GM18507 (cell line): ENCODE measurements at regions not wholly inside any gene's neighbourhood (a gene's known extent, or its start where the extent isn't known, plus 50 kb on each side); places are given as distances from the start of the nearest gene placed in this dataset.
A peak's percentile ranks its signal among the peaks of the same experiment; 100 is the strongest.
"Not testable (repeated sequence)": the region's sequence is repeated elsewhere in the genome, so short reads cannot be mapped to it uniquely, and the experiment has no call there.

Source experiments
- DNase-seq: peaks from one replicate; pipeline ENCODE4 v3.0.0; 2011; ENCODE audit warnings: low read depth; ENCODE audit not compliant: insufficient read length; ENCODE audit errors: extremely low spot score
- FAIRE-seq: peaks from 2 replicates; lab custom pipeline; 2011; peaks lifted over from hg19 to GRCh38; lab: Jason Lieb, UNC

GRCh38 chr4:161329852-161330251 lies 833.9 kb downstream of the FSTL5 start:
- FAIRE-seq (no peak), DNase-seq (no peak)

GRCh38 chr4:161321706-161322105 lies 842.1 kb downstream of the FSTL5 start:
- no peak for FAIRE-seq
- DNase-seq, result no peak

DNA sequence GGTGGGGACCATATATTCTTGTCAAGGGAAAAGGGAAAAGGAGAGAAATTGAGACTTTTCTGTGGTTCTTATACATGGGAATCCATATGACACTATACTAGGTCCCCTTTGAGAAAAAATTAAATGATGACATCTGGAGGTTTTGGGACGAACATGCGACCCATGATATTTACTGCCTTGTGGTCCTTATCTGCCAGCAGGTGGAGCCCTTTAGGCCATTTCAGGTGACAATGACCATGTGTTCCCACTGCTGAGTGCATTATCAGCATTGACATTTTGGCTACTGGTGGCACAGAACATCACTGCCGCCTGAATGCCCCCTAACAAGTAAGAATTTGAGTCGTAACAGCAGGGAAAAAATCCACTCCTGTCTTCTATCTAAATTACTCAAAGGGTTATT lies 843.4 kb downstream of the FSTL5 start:
- DNase-seq (no peak), FAIRE-seq (no peak)

DNA sequence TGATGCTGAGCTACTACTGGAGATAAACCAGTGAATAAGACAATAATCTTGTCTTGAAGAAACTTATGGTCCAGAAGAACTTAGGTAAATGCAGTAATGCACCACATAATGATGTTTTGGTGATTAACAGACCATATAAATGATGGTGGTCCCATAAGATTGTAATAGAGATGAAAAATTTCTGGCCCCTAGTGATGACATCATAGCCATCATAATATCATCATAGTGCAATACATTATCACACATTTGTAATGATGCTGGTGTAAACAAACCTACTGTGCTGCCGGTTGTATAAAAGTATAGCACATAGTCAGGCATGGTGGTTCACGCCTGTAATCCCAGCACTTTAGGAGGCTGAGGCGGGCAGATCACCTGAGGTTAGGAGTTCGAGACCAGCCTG lies 846.8 kb downstream of the FSTL5 start:
- DNase-seq (no peak), FAIRE-seq (no peak)

GRCh38 chr4:161314371-161314770 lies 849.4 kb downstream of the FSTL5 start:
- FAIRE-seq, result no peak
- no peak for DNase-seq

DNA sequence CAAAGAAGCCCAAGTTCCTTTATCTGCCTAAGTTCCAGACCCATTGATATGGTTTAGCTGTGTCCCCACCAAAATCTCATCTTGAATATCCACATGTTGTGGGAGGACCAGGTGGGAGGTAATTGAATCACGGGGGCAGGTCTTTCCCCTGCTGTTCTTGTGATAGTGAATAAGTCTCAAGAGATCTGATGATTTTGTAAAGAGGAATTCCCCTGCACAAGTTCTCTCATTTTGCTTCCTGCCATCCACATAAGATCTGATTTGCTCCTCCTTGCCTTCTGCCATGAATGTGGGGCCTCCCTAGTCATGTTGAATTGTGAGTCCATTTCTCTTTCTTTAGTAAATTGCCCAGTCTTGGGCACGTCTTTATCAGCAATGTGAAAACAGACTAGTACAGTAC lies 860.2 kb downstream of the FSTL5 start:
- FAIRE-seq (no peak), DNase-seq (no peak)

DNA sequence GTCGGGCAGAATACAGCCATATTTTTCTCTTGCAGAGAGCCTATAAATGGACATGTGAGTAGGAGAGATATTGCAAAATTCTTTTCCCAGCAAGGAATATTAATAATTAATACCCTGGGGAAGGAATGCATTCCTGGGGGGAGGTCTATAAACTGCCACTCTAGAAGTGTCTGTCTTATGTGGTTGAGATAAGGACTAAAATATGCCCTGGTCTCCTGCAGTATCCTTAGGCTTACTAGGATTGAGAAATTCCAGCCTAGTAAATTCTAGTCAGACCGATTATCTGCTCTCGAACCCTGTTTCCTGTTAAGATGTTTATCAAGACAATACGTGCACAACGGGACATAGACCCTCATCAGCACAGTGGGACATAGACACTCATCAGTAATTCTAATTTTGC lies 872.6 kb downstream of the FSTL5 start:
- FAIRE-seq (no peak), DNase-seq (no peak)

DNA sequence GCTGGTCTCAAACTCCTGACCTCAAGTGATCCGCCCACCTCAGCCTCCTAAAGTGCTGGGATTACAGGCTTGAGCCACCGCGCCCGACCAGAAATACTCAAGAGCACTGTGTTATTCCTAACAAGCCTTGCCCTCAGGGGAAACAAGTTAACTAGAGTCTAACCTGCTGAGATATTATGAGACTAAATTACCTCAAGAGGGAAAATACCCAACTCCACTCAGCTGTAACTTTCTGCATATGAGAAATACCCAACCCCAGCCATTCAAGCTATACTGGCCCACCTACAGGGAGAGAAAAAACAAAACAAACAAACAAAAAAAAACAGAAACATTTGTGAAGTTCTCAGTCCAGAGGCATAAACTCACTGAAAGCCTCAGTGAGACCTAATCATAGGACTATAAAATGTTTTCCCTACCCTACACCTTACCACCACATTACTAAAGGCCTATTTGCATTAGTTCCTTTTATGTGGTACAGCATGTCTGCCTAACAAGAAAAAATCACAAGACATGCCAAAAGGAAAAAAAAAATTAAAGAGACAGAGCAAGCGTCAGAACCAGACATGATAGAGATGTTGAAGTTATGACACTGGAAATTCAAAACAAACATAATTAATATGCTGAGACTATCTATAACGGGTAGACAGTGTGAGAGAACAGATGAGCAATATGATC lies 876.0 kb downstream of the FSTL5 start:
- DNase-seq (no peak), FAIRE-seq (no peak)

DNA sequence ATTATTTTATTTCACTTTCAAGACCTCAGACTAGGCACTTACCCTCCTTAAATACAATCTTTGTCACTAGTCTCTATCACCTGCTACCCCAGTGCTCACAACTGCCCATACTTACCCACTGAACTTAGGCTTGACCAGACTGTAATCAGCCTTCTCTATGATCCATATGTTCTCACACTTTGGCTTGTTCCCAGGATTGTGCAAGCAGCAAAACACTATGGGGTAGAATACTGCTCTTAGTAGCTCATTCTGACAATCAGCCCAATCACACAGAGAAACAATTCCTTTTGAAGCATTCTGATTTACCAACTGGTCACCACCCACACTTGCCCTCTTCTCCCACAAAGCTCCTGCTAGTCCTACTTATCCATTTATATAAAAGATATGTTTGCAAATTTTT lies 878.3 kb downstream of the FSTL5 start:
- no peak for FAIRE-seq
- DNase-seq, result no peak

GRCh38 chr4:161280929-161281328 lies 882.9 kb downstream of the FSTL5 start:
- FAIRE-seq (no peak), DNase-seq (no peak)

DNA sequence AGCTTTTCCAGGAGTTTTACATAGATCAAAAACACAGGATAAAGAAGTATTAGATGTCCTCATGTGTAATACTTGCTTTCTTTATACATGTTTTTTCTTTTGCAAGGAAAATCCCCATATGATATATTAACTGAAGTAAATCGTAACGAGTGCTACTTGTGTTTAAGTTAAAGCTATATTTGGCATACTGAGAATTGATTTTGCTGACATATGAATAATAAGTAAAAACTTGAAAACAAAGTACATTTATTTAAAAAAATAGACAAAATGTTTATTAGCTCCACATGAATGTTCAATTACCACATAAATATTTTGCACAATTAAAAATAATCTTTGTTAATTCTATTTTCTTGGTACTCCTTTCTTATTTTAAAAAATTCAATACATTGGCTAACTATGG lies 884.7 kb downstream of the FSTL5 start:
- no peak for DNase-seq
- FAIRE-seq, result no peak

GRCh38 chr4:161277150-161277787 lies 886.5 kb downstream of the FSTL5 start:
- not testable (repeated sequence) for FAIRE-seq, DNase-seq

DNA sequence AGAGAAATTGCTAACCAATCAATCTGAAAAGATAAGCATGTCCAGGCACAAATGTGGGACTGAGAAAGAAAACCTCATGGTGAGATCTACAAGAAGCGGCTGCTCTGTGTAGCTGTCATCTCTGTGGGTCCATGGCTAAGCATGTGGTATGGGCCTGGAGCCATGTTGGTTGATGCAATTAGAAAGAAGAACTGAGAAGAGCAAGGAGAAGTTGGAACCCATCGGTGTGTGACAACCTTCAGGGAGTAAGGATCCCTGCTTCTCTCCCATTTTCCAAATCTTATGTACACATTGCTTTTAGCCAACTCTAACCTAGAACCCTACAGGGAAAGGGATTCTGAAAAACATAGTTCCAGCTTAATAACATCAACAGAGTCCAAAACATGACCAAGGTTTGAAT lies 890.2 kb downstream of the FSTL5 start:
- no peak for DNase-seq
- FAIRE-seq, result no peak

DNA sequence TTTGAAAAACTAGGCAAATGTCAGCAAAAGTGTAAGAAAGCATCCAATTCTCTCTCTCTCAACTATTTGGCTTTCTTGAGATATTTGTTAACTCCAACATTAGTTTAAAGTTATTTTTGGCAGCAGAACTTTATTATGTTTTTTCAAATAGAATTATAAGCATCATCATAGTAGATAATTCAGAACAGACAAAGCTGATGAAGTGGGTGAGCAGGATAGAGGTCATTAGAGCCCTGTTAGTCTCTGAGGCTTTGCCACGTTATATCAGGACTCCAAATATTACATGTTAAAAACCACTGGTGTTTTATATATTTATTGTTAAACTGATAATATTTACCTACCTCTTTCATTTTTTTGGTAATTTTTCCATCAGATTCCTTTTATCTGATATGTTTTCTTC lies 903.0 kb downstream of the FSTL5 start:
- DNase-seq (no peak), FAIRE-seq (no peak)

DNA sequence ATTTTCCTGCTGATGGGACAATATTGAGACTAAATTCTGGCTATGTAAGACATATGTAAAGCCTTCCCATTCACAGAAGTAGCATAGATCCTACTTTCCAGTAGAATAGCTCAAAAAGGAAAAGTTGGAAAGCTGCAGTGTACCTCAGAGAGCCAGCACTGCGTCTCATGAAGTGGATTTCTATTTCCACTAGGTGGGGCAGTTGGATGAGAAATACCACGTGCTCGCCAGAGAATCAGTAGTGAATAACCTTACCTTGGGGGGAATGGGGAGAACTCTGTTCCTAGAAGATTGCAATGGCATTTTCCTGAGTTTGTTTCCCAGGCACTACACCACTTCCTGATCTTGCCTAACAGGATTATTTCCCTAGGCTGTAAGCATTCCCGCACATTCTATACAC lies 907.1 kb downstream of the FSTL5 start:
- DNase-seq (no peak), FAIRE-seq (no peak)

DNA sequence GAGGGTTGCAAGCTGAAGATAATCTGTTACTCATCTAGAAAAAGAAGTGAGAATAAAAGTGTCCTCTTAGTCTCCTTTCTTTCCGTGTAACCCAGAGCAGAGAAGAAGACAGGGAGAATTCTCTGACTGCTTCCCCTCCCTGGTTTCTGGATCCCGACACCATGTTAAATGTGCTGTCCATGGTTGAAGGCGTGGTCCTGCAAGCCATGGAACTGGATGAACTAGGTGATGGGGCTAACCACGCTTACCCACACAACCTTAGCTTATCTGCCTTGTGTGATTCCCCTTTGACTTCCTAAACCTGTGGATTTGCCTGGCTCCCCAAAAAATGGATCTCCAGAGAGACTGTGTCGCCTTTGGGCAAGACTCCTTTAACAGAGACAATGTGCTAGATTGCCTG lies 907.6 kb downstream of the FSTL5 start:
- FAIRE-seq, result no peak
- DNase-seq, result no peak

GRCh38 chr4:161254375-161254774 lies 909.4 kb downstream of the FSTL5 start:
- no peak for FAIRE-seq
- DNase-seq, result no peak

DNA sequence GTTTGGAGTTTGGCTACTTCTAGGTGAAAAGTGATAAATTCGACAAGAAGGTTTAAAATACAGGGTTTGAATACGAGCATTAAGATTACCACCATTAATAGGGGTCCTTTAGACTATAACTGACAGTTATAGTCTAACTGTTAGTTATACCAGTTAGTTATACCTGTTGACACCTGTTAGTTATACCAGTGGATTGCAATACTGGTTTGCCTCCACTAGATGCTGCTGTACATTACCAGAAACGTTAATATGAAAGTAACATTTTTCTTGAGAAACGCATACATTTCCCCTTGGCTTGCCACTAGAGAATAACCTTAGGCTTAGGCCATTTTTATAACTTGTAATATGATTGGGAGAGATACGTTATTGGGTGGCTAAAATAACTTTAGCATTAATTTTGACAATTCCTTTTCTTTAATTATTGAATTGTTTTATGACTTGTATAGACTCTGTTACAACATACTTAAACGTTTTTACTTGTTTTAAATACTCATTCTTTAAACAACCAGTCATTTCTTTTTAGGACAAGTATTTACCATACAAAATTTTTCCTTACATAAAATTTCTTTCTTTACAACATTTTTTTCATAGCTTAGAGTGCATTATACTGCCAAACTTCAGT lies 911.2 kb downstream of the FSTL5 start:
- FAIRE-seq, result peak; percentile 52
- DNase-seq, result no peak

DNA sequence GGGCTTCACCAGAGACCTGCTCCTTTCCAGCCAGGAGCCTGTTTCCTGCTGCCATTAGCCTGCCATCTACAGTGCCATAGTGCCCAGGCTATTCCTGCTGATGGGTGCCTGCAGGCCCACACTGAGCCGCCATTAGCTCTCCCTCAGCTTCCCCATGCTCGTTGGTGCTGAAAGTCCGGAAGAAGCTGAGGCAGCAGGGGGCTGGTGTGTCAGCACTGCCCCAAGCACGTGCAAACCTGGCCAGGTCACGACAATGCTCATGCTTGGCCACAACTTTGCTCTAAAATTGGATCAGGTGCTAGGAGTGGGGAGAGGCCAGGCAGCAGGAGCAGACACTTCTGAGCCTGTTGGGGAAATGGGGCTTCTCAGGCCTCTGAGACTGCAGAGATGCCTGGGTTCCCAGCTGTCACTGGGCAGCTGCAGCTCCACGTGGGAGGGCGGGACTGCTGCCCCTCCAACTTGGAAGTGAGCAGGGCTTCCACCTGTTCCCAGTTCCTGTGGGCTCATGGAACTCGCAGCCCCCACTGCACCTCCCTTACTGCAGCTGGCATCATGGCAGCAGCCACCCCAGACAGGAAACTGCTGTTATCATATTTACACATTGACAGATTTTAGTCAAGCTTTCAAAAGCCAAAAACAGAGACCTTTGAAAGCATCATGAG lies 913.9 kb downstream of the FSTL5 start:
- DNase-seq (no peak), FAIRE-seq (no peak)

- no peak for FAIRE-seq
- DNase-seq, result no peak
These were observed 914.9 kb downstream of the FSTL5 start for GRCh38 chr4:161248880-161249279.

DNA sequence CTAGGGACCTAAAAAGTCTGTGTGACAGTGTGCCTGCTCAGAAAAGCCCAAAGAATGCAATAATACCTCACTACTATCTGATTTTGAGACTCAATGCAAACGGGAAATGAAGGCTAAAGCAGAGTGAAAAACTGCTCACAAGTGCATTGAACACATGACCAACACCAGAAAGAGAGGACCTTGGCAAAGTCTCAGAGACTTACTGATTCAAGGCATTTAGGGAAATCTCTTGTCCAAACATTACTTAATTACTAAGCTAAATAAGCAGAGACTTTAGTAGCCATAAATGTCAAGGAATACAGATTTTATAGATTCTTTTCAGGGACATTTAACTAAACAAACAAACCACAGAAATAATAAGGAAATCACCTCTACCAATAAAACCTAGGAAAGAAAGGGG lies 916.0 kb downstream of the FSTL5 start:
- DNase-seq (no peak), FAIRE-seq (no peak)
